ENCODE measurements at regions not wholly inside any gene's neighbourhood (a gene's known extent, or its start where the extent isn't known, plus 50 kb on each side); places are given as distances from the start of the nearest gene placed in this dataset.
A peak's percentile ranks its signal among the peaks of the same experiment; 100 is the strongest.

GRCh38 chr17:62870552-62870971 is 62.4 kb upstream of the MARCHF10 start:
- no peak overlapping the region for H3K4me2 ChIP-seq (ENCODE audit: low read depth, low read length)
- no peak overlapping the region for H3K4me3 ChIP-seq (ENCODE audit: low read length)
- DNase-seq: no peak
- H3K36me3 ChIP-seq (replicated peaks; ENCODE audit: insufficient read depth, low read length): no peaks in the 10 kb centered on the region
- no peaks in the 10 kb centered on the region for H3K4me1 ChIP-seq (ENCODE audit: low read length)
- H3K9me3 ChIP-seq (replicated peaks; ENCODE audit: insufficient read depth, low read length): no peaks in the 10 kb centered on the region
- H3K79me2 ChIP-seq (ENCODE audit: low read length): no peaks in the 10 kb centered on the region
- no peak overlapping the region for H2AFZ ChIP-seq (ENCODE audit: low read length)
- H3K27me3 ChIP-seq (replicated peaks; ENCODE audit: insufficient read depth, low read length): no peaks in the 10 kb centered on the region
- no peak overlapping the region for H3K9ac ChIP-seq (ENCODE audit: low read length)
- no peaks in the 10 kb centered on the region for H4K20me1 ChIP-seq (ENCODE audit: insufficient read depth, low read length)
- no peak for TF ChIP-seq EZH2 (optimal IDR thresholded peaks at IDR 0.05; ENCODE audit: low read depth, low read length)
- TF ChIP-seq CTCF (IDR thresholded peaks at IDR 0.05; ENCODE audit: low read length): no peak
- no peak for TF ChIP-seq EZH2phosphoT487 (IDR thresholded peaks at IDR 0.05; ENCODE audit: low read length)
- H3K9me2 ChIP-seq (replicated peaks; ENCODE audit: insufficient read depth, low read length): no peaks in the 10 kb centered on the region
- H3F3A ChIP-seq (ENCODE audit: insufficient read depth, low read length): no peaks in the 10 kb centered on the region
- no peak overlapping the region for H3K27ac ChIP-seq (ENCODE audit: low read length)

GRCh38 chr17:62870030-62870541 is 62.0 kb upstream of the MARCHF10 start:
- H2AFZ ChIP-seq (ENCODE audit: low read length): no peak overlapping the region
- peak; percentile 50 for DNase-seq

GRCh38 chr17:62868723-62869122 is 60.6 kb upstream of the MARCHF10 start:
- Histone ChIP-seq H2AFZ (ENCODE audit: low read length) (no peak overlapping the region), H3K9ac (ENCODE audit: low read length) (no peak overlapping the region), H3K9me2 (replicated peaks; ENCODE audit: insufficient read depth, low read length) (no peaks in the 10 kb centered on the region), H3K27ac (ENCODE audit: low read length) (no peak overlapping the region), H3K27me3 (replicated peaks; ENCODE audit: insufficient read depth, low read length) (no peaks in the 10 kb centered on the region), H3K36me3 (replicated peaks; ENCODE audit: insufficient read depth, low read length) (no peaks in the 10 kb centered on the region), H3K4me2 (ENCODE audit: low read depth, low read length) (no peak overlapping the region), H3K79me2 (ENCODE audit: low read length) (no peaks in the 10 kb centered on the region), H3K4me1 (ENCODE audit: low read length) (no peaks in the 10 kb centered on the region), H3K4me3 (ENCODE audit: low read length) (no peak overlapping the region), H3F3A (ENCODE audit: insufficient read depth, low read length) (no peaks in the 10 kb centered on the region), H4K20me1 (ENCODE audit: insufficient read depth, low read length) (no peaks in the 10 kb centered on the region), H3K9me3 (replicated peaks; ENCODE audit: insufficient read depth, low read length) (no peaks in the 10 kb centered on the region)
- DNase-seq: no peak
- TF ChIP-seq CTCF (IDR thresholded peaks at IDR 0.05; ENCODE audit: low read length) (no peak), EZH2phosphoT487 (IDR thresholded peaks at IDR 0.05; ENCODE audit: low read length) (no peak), EZH2 (optimal IDR thresholded peaks at IDR 0.05; ENCODE audit: low read depth, low read length) (no peak)

More at GRCh38 chr17:62870030-62870541, 62.0 kb upstream of the MARCHF10 start:
- no peaks in the 10 kb centered on the region for H3K36me3 ChIP-seq (replicated peaks; ENCODE audit: insufficient read depth, low read length)
- no peaks in the 10 kb centered on the region for H4K20me1 ChIP-seq (ENCODE audit: insufficient read depth, low read length)
- H3K27me3 ChIP-seq (replicated peaks; ENCODE audit: insufficient read depth, low read length): no peaks in the 10 kb centered on the region
- H3K9ac ChIP-seq (ENCODE audit: low read length): no peak overlapping the region
- H3K27ac ChIP-seq (ENCODE audit: low read length): no peak overlapping the region
- no peaks in the 10 kb centered on the region for H3K9me3 ChIP-seq (replicated peaks; ENCODE audit: insufficient read depth, low read length)
- no peak overlapping the region for H3K4me3 ChIP-seq (ENCODE audit: low read length)
- no peaks in the 10 kb centered on the region for H3K4me1 ChIP-seq (ENCODE audit: low read length)
- no peaks in the 10 kb centered on the region for H3K9me2 ChIP-seq (replicated peaks; ENCODE audit: insufficient read depth, low read length)
- no peaks in the 10 kb centered on the region for H3K79me2 ChIP-seq (ENCODE audit: low read length)
- no peak overlapping the region for H3K4me2 ChIP-seq (ENCODE audit: low read depth, low read length)
- no peak for TF ChIP-seq EZH2 (optimal IDR thresholded peaks at IDR 0.05; ENCODE audit: low read depth, low read length)
- TF ChIP-seq CTCF (IDR thresholded peaks at IDR 0.05; ENCODE audit: low read length): no peak
- no peak for TF ChIP-seq EZH2phosphoT487 (IDR thresholded peaks at IDR 0.05; ENCODE audit: low read length)
- H3F3A ChIP-seq (ENCODE audit: insufficient read depth, low read length): no peaks in the 10 kb centered on the region

All from MM.1S (cell line).